GM21717 (cell line): ENCODE measurements at regions not wholly inside any gene's neighbourhood (a gene's known extent, or its start where the extent isn't known, plus 50 kb on each side); places are given as distances from the start of the nearest gene placed in this dataset.

Experiments used
- ATAC-seq: cut with Tn5 transposase; IDR thresholded peaks from one replicate; pipeline ENCODE4 v1.9.1; 2021; ENCODE audit warnings: mild to moderate bottlenecking, moderate library complexity; ENCODE audit not compliant: unreplicated experiment

GRCh38 chr3:159828542-159828943, 160.1 kb upstream of the IL12A start:
- ATAC-seq: peak; percentile 49

GRCh38 chr3:159829056-159829455, 159.6 kb upstream of the IL12A start:
- ATAC-seq: no peak

- ATAC-seq: no peak
Measured at GRCh38 chr3:159829539-159830227, 159.0 kb upstream of the IL12A start.

GRCh38 chr3:159830523-159831154, 158.0 kb upstream of the IL12A start:
- ATAC-seq: no peak

GRCh38 chr3:159831466-159831865, 157.2 kb upstream of the IL12A start:
- no peak for ATAC-seq

- ATAC-seq: peak; percentile 90
Measured at GRCh38 chr3:159832024-159832423, 156.6 kb upstream of the IL12A start.

GRCh38 chr3:159835126-159835525, 153.5 kb upstream of the IL12A start:
- no peak for ATAC-seq

- ATAC-seq: no peak
Measured at GRCh38 chr3:159837725-159838124, 150.9 kb upstream of the IL12A start.

GRCh38 chr3:159838938-159839337, 149.7 kb upstream of the IL12A start:
- ATAC-seq: no peak

- no peak for ATAC-seq
Measured at GRCh38 chr3:159839561-159840379, 148.9 kb upstream of the IL12A start, which contains the start of gene SCHIP1. SCHIP1 (plus strand) TSS chr3:159839861.

GRCh38 chr3:159840703-159841299, 147.8 kb upstream of the IL12A start:
- no peak for ATAC-seq

GRCh38 chr3:159841766-159842165, 146.9 kb upstream of the IL12A start:
- no peak for ATAC-seq

- ATAC-seq: no peak
Measured at GRCh38 chr3:159843840-159844730, 144.6 kb upstream of the IL12A start.

- no peak for ATAC-seq
Measured at GRCh38 chr3:159844801-159845261, 143.8 kb upstream of the IL12A start.

- ATAC-seq: no peak
Measured at GRCh38 chr3:159845737-159846136, 142.9 kb upstream of the IL12A start.

- no peak for ATAC-seq
Measured at GRCh38 chr3:159846255-159846654, 142.4 kb upstream of the IL12A start.

GRCh38 chr3:159848348-159849118, 140.1 kb upstream of the IL12A start:
- no peak for ATAC-seq

GRCh38 chr3:159850481-159850880, 138.2 kb upstream of the IL12A start:
- no peak for ATAC-seq

GRCh38 chr3:159852266-159852665, 136.4 kb upstream of the IL12A start:
- ATAC-seq: no peak
